PFSK-1 (cell line): ENCODE measurements at regions not wholly inside any gene's neighbourhood (a gene's known extent, or its start where the extent isn't known, plus 50 kb on each side); places are given as distances from the start of the nearest gene placed in this dataset.

ENCODE experiments used
- FOXP2 ChIP-seq: optimal IDR thresholded peaks from 2 replicates; pipeline ENCODE3; 2011; ENCODE audit warnings: borderline replicate concordance, control low read depth, inconsistent platforms; ENCODE audit not compliant: insufficient read depth; ENCODE audit errors: extremely low read length, extremely low read depth
- POLR2AphosphoS5 ChIP-seq: IDR thresholded peaks from 2 replicates; pipeline ENCODE4 v1.6.1; 2012; ENCODE audit warnings: low read depth, mild to moderate bottlenecking, control low read depth, low read length, moderate library complexity
- REST ChIP-seq, 2 experiments: IDR thresholded peaks; 2 replicates each; pipeline versions ENCODE4 v1.6.1 to v1.8.0; 2011 to 2012; ENCODE audit warnings: low read depth in 2 of 2, low read length in 2 of 2, control low read depth in 1 of 2, inconsistent platforms in 1 of 2, mild to moderate bottlenecking in 1 of 2, moderate library complexity in 1 of 2; ENCODE audit not compliant: insufficient read depth in 1 of 2
- SIN3A ChIP-seq: IDR thresholded peaks from 2 replicates; pipeline ENCODE4 v1.6.1; 2012; ENCODE audit warnings: mild to moderate bottlenecking, low read length, moderate library complexity, borderline replicate concordance; ENCODE audit not compliant: insufficient read depth
- TAF1 ChIP-seq: IDR thresholded peaks from 2 replicates; pipeline ENCODE4 v1.6.1; 2012; ENCODE audit warnings: low read length, control low read depth, borderline replicate concordance; ENCODE audit not compliant: insufficient read depth

GRCh38 chr12:105951732-105952131, 187.0 kb downstream of the NUAK1 start:
- TF ChIP-seq TAF1 (no peak), FOXP2 (no peak), SIN3A (no peak)

- TF ChIP-seq TAF1 (no peak), FOXP2 (no peak), SIN3A (no peak), POLR2AphosphoS5 (no peak), REST (IDR thresholded peaks at IDR 0.05; ENCODE audit: insufficient read depth in 1 of 2, low read depth in 2 of 2, low read length in 2 of 2) (no peak)
Observed at GRCh38 chr12:105954951-105955931, 183.5 kb downstream of the NUAK1 start.

- TF ChIP-seq POLR2AphosphoS5 (no peak), FOXP2 (no peak), REST (IDR thresholded peaks at IDR 0.05; ENCODE audit: insufficient read depth in 1 of 2, low read depth in 2 of 2, low read length in 2 of 2) (no peak), TAF1 (no peak), SIN3A (no peak)
Observed at GRCh38 chr12:105955976-105956375, 182.8 kb downstream of the NUAK1 start.

- TF ChIP-seq REST (IDR thresholded peaks at IDR 0.05; ENCODE audit: insufficient read depth in 1 of 2, low read depth in 2 of 2, low read length in 2 of 2) (no peak), FOXP2 (no peak), POLR2AphosphoS5 (no peak), SIN3A (no peak), TAF1 (no peak)
Observed at GRCh38 chr12:105956662-105957457, 181.9 kb downstream of the NUAK1 start.

GRCh38 chr12:105960319-105961083, 178.3 kb downstream of the NUAK1 start:
- TF ChIP-seq TAF1 (no peak), REST (IDR thresholded peaks at IDR 0.05; ENCODE audit: insufficient read depth in 1 of 2, low read depth in 2 of 2, low read length in 2 of 2) (no peak), FOXP2 (no peak), POLR2AphosphoS5 (no peak), SIN3A (no peak)
